Right lobe of liver (tissue), 6 donors: ENCODE measurements at regions not wholly inside any gene's neighbourhood (a gene's known extent, or its start where the extent isn't known, plus 50 kb on each side); places are given as distances from the start of the nearest gene placed in this dataset.
"Not testable (repeated sequence)": the region's sequence is repeated elsewhere in the genome, so short reads cannot be mapped to it uniquely, and the experiment has no call there.

Experiments
- ATAC-seq, 4 donors: fragments of 200-7000 bp; cut with Tn5 transposase; one replicate each; pipeline ENCODE4 v1.9.1; 2020; ENCODE audit warnings: mild to moderate bottlenecking in 4 of 4, moderate library complexity in 4 of 4
- DNase-seq, 3 donors: peaks; one replicate each; pipeline ENCODE4 v3.0.0-alpha.2; 2020
- H3K27ac ChIP-seq, 3 donors: fragments of 200-600 bp; one replicate each; pipeline ENCODE4 v1.8.0; 2022
- H3K27me3 ChIP-seq, 2 donors: fragments of 200-600 bp; one replicate each; pipeline ENCODE4 v1.8.0; 2022
- H3K36me3 ChIP-seq, 4 donors: fragments of 200-600 bp; sonication (generic) in 1 of 4; one replicate each; pipeline versions ENCODE4 v1.5.1 to v1.8.0; 2017 to 2022; ENCODE audit warnings: control low read depth in 1 of 4
- H3K4me1 ChIP-seq, 4 donors: fragments of 200-600 bp; sonication (generic) in 1 of 4; one replicate each; pipeline versions ENCODE4 v1.5.1 to v1.8.0; 2017 to 2022; ENCODE audit warnings: control low read depth in 1 of 4
- H3K4me3 ChIP-seq, 3 donors: fragments of 200-600 bp; one replicate each; pipeline ENCODE4 v1.8.0; 2022
- H3K9me3 ChIP-seq, 4 donors: fragments of 200-600 bp; sonication (generic) in 1 of 4; one replicate each; pipeline versions ENCODE4 v1.5.1 to v1.8.0; 2017 to 2022; ENCODE audit warnings: control low read depth in 1 of 4
- CTCF ChIP-seq, 4 donors: fragments of 200-600 bp in 3 of 4; fragments of 450-650 bp in 1 of 4; IDR thresholded peaks; one replicate each; pipeline versions ENCODE4 v1.5.1 to v1.8.0; 2016 to 2022; ENCODE audit warnings: antibody characterized with exemption in 4 of 4, mild to moderate bottlenecking in 2 of 4
- POLR2A ChIP-seq: fragments of 450-650 bp; IDR thresholded peaks from one replicate; pipeline ENCODE4 v1.6.1; 2017; ENCODE audit warnings: antibody characterized with exemption, mild to moderate bottlenecking
- WGBS: methylation state at CpG from one replicate; pipeline ENCODE4 v1.1.6; 2018; ENCODE audit warnings: low coverage, low lambda C conversion rate; ENCODE audit not compliant: insufficient coverage; ENCODE audit errors: missing lambda C conversion rate; 5-methylcytosine and 5-hydroxymethylcytosine counted together
- intact Hi-C, 2 donors: fragments of 100-400 bp; cut with DNase I; formaldehyde crosslinking; loops; one replicate each; pipeline versions ENCODE4 v1.11.2 to v1.14.1; 2022
- donor health status: DM: no; HTN: yes; CAD: no.
- donor health status: DM: no; HTN: no; CAD: no.
- donor health status: DM: no; HTN: no; CAD: no.
- donor health status: DM: no; HTN: yes; CAD: no.
- donor health status: DM: no; HTN: yes; CAD: no.

GRCh38 chr11:86172894-86173293 is 71.7 kb upstream of the EED start:
- no peak for DNase-seq
- Histone ChIP-seq H3K27ac (no peak overlapping the region), H3K4me1 (peaks cover 0 to 34% (median 3%) of the 10 kb centered on the region in 4 donors), H3K4me3 (no peak overlapping the region), H3K9me3 (no peaks in the 10 kb centered on the region), H3K36me3 (no peaks in the 10 kb centered on the region), H3K27me3 (no peaks in the 10 kb centered on the region)
- intact Hi-C loops = no loop called here
- no peak for TF ChIP-seq POLR2A
- no peak for ATAC-seq
- WGBS = 78% methylated on average over 1 of the region's 1 CpG

- Histone ChIP-seq H3K36me3 (no peaks in the 10 kb centered on the region), H3K27ac (no peak overlapping the region), H3K4me1 (peaks cover 0 to 30% (median 3%) of the 10 kb centered on the region in 4 donors), H3K27me3 (no peaks in the 10 kb centered on the region), H3K9me3 (no peaks in the 10 kb centered on the region), H3K4me3 (no peak overlapping the region)
- no peak for DNase-seq
- no peak for ATAC-seq
- TF ChIP-seq CTCF (IDR thresholded peaks at IDR 0.05) (no peak), POLR2A (no peak)
- WGBS = 89% methylated on average over 4 of the region's 4 CpGs
- intact Hi-C loops = no loop called here
Observed at GRCh38 chr11:86171627-86172026, 72.9 kb upstream of the EED start.

GRCh38 chr11:86167499-86168164 is 76.9 kb upstream of the EED start:
- intact Hi-C loops = no loop called here
- Histone ChIP-seq H3K4me1 (peaks cover 0 to 5% (median 0%) of the 10 kb centered on the region in 4 donors), H3K9me3 (no peaks in the 10 kb centered on the region), H3K36me3 (no peaks in the 10 kb centered on the region), H3K27me3 (no peaks in the 10 kb centered on the region), H3K4me3 (no peak overlapping the region), H3K27ac (no peak overlapping the region)
- ATAC-seq (peak in 2 of 4 donors; percentile 25 to 37), DNase-seq (no peak)
- TF ChIP-seq POLR2A (no peak), CTCF (IDR thresholded peaks at IDR 0.05) (no peak)
- 65% methylated on average over 4 of the region's 4 CpGs for WGBS

GRCh38 chr11:86166287-86166686 is 78.3 kb upstream of the EED start:
- intact Hi-C loops = not testable (repeated sequence)
- WGBS = 100% methylated on average over 1 of the region's 1 CpG

GRCh38 chr11:86164106-86164505 is 80.4 kb upstream of the EED start:
- TF ChIP-seq CTCF (IDR thresholded peaks at IDR 0.05) (no peak), POLR2A (no peak)
- Histone ChIP-seq H3K9me3 (no peaks in the 10 kb centered on the region), H3K4me1 (peaks cover 0 to 16% (median 0%) of the 10 kb centered on the region in 4 donors), H3K4me3 (no peak overlapping the region), H3K27ac (no peak overlapping the region), H3K36me3 (no peaks in the 10 kb centered on the region), H3K27me3 (no peaks in the 10 kb centered on the region)
- ATAC-seq = peak in 2 of 4 donors; percentile 39 to 48
- WGBS = 58% methylated on average over 2 of the region's 2 CpGs
- DNase-seq = no peak
- intact Hi-C loops = no loop called here

More at GRCh38 chr11:86166287-86166686, 78.3 kb upstream of the EED start:
- ATAC-seq, H3K27ac ChIP-seq, H3K4me1 ChIP-seq, DNase-seq, H3K4me3 ChIP-seq, H3K36me3 ChIP-seq, H3K9me3 ChIP-seq, H3K27me3 ChIP-seq: not testable (repeated sequence)

- H3K4me1 ChIP-seq = peaks cover 0 to 16% (median 0%) of the 10 kb centered on the region in 4 donors
- intact Hi-C loops, H3K4me3 ChIP-seq, H3K27me3 ChIP-seq, H3K36me3 ChIP-seq, DNase-seq, H3K9me3 ChIP-seq: not testable (repeated sequence)
- WGBS = 80% methylated on average over 5 of the region's 6 CpGs
- H3K27ac ChIP-seq = peak overlapping the region in 1 of 3 donors; percentile 26
- ATAC-seq = peak; percentile 43 to 66 (median 54)
Observed at GRCh38 chr11:86163221-86163876, 81.2 kb upstream of the EED start.
